ENCODE measurements at regions not wholly inside any gene's neighbourhood (a gene's known extent, or its start where the extent isn't known, plus 50 kb on each side); places are given as distances from the start of the nearest gene placed in this dataset.

DNA sequence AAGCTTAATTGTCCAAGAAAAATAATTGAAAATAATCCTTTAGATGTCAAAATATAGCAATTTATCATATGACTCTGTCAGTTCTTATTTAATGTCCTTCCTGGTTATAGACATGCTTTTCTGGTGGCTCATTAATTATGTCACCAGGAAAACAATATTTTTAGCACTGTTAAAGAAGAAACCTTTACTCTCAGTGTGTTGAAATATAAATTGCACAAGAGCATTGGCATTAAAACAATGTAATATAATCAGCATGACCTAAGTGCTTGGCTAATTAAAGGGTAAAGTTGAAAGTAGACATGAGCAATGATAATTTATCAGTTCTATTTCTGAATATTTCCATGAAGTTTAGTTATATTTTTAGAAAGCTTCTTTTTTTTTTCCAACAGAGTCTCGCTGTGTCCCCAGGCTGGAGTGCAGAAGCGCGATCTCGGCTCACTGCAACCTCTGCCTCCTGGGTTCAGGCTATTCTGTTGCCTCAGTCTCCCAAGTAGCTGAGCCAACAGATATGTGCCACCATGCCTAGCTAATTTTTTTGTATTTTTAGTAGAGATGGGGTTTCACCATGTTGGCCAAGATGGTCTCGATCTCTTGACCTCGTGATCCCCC lies 232.3 kb downstream of the JRKL start:
- TF ChIP-seq, protein P1, sequence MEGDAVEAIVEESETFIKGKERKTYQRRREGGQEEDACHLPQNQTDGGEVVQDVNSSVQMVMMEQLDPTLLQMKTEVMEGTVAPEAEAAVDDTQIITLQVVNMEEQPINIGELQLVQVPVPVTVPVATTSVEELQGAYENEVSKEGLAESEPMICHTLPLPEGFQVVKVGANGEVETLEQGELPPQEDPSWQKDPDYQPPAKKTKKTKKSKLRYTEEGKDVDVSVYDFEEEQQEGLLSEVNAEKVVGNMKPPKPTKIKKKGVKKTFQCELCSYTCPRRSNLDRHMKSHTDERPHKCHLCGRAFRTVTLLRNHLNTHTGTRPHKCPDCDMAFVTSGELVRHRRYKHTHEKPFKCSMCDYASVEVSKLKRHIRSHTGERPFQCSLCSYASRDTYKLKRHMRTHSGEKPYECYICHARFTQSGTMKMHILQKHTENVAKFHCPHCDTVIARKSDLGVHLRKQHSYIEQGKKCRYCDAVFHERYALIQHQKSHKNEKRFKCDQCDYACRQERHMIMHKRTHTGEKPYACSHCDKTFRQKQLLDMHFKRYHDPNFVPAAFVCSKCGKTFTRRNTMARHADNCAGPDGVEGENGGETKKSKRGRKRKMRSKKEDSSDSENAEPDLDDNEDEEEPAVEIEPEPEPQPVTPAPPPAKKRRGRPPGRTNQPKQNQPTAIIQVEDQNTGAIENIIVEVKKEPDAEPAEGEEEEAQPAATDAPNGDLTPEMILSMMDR (IDR thresholded peaks at IDR 0.05), result no peak
- TF ChIP-seq EP300 (IDR thresholded peaks at IDR 0.05; ENCODE audit: low read depth), result no peak
- TF ChIP-seq POLR2AphosphoS5 (IDR thresholded peaks at IDR 0.05), result no peak
